B cell (primary cell): ENCODE measurements at regions not wholly inside any gene's neighbourhood (a gene's known extent, or its start where the extent isn't known, plus 50 kb on each side); places are given as distances from the start of the nearest gene placed in this dataset.

Experiments used
- ATAC-seq: fragments of 200-7000 bp; cut with Tn5 transposase; one replicate; pipeline ENCODE4 v1.10.0; 2021; ENCODE audit warnings: low read depth, mild to moderate bottlenecking, moderate number of reproducible peaks, moderate library complexity
- CTCF ChIA-PET: fragments of 350-600 bp; sonication (Branson Sonifier 250); formaldehyde crosslinking; loops from one replicate; lab custom pipeline; 2021; ENCODE audit warnings: antibody characterized with exemption, inconsistent platforms; lab: Charles Lee
- POLR2A ChIA-PET: fragments of 350-600 bp; sonication (Branson Sonifier 250); formaldehyde crosslinking; loops from one replicate; lab custom pipeline; 2021; ENCODE audit warnings: antibody characterized with exemption; lab: Charles Lee
- DNase-seq: peaks from one replicate; pipeline ENCODE4 v3.0.0; 2013
- H2AFZ ChIP-seq: 2 replicates; pipeline ENCODE4 v1.6.1; 2012; ENCODE audit warnings: mild to moderate bottlenecking, low read depth, low read length; ENCODE audit not compliant: insufficient read depth, poor library complexity, severe bottlenecking
- H3K27ac ChIP-seq, 2 donors: 1 replicate in 1 of 2; 2 replicates in 1 of 2; pipeline ENCODE4 v1.5.1; 2012 to 2013; ENCODE audit warnings: low read length in 2 of 2, mild to moderate bottlenecking in 2 of 2, moderate library complexity in 1 of 2
- H3K27me3 ChIP-seq, 4 experiments: fragments of 200-600 bp in 1 of 4; sonication (generic) in 1 of 4; replicated peaks in 1 of 4; 1 replicate in 2 of 4; 2 replicates in 2 of 4; pipeline versions ENCODE4 v1.6.1 to v1.7.0; 2013 to 2016; ENCODE audit warnings: low read length in 3 of 4, mild to moderate bottlenecking in 2 of 4, mixed read lengths in 1 of 4, moderate library complexity in 1 of 4; ENCODE audit not compliant: insufficient read depth in 4 of 4, control insufficient read depth in 3 of 4; ENCODE audit errors: control extremely low read depth in 1 of 4
- H3K36me3 ChIP-seq, 2 experiments: replicated peaks in 1 of 2; 1 replicate in 1 of 2; 2 replicates in 1 of 2; pipeline versions ENCODE4 v1.6.1 to v1.7.1; 2013; ENCODE audit warnings: low read length in 1 of 2; ENCODE audit not compliant: insufficient read depth in 2 of 2, control insufficient read depth in 1 of 2; ENCODE audit errors: control extremely low read depth in 1 of 2, extremely low read depth in 1 of 2
- H3K4me1 ChIP-seq, 2 donors: fragments of 200-600 bp in 1 of 2; sonication (generic) in 1 of 2; 1 replicate in 1 of 2; 2 replicates in 1 of 2; pipeline versions ENCODE4 v1.5.1 to v1.6.1; 2013 to 2017; ENCODE audit warnings: low read length in 2 of 2; ENCODE audit not compliant: control insufficient read depth in 2 of 2, insufficient read depth in 2 of 2
- H3K4me2 ChIP-seq: replicated peaks from 2 replicates; pipeline ENCODE3; 2012; ENCODE audit warnings: mild to moderate bottlenecking, low read depth, low read length; ENCODE audit not compliant: poor library complexity, severe bottlenecking
- H3K4me3 ChIP-seq, 5 experiments: fragments of 200-600 bp in 1 of 5; sonication (generic) in 1 of 5; 1 replicate in 3 of 5; 2 replicates in 2 of 5; pipeline versions ENCODE4 v1.5.1 to v1.7.0; 2011 to 2016; ENCODE audit warnings: low read length in 4 of 5, mild to moderate bottlenecking in 4 of 5, low read depth in 2 of 5, control low read depth in 1 of 5, moderate library complexity in 1 of 5; ENCODE audit not compliant: insufficient read depth in 1 of 5; ENCODE audit errors: control extremely low read depth in 1 of 5, extremely low read depth in 1 of 5
- H3K79me2 ChIP-seq: fragments of 200-600 bp; sonication (generic); one replicate; pipeline ENCODE4 v1.6.0; 2016; ENCODE audit warnings: low read length; ENCODE audit not compliant: control insufficient read depth, insufficient read depth
- H3K9ac ChIP-seq: fragments of 200-600 bp; sonication (generic); 2 replicates; pipeline ENCODE4 v1.6.1; 2017; ENCODE audit warnings: mild to moderate bottlenecking, low read length, moderate library complexity
- H3K9me3 ChIP-seq, 3 donors: one replicate each; pipeline versions ENCODE4 v1.6.1 to v1.7.1; 2013; ENCODE audit warnings: low read length in 2 of 3; ENCODE audit not compliant: control insufficient read depth in 2 of 3, insufficient read depth in 1 of 3; ENCODE audit errors: control extremely low read depth in 1 of 3
- H4K20me1 ChIP-seq: 2 replicates; pipeline ENCODE4 v1.6.0; 2012; ENCODE audit warnings: mild to moderate bottlenecking, low read length; ENCODE audit not compliant: insufficient read depth, control insufficient read depth, poor library complexity, severe bottlenecking
- H3K27ac Mint-ChIP-seq: one replicate; pipeline ENCODE4 v1.8.0; 2021; ENCODE audit warnings: mixed read lengths
- H3K27me3 Mint-ChIP-seq: one replicate; pipeline ENCODE4 v1.8.0; 2021; ENCODE audit warnings: mixed read lengths
- H3K4me1 Mint-ChIP-seq: one replicate; pipeline ENCODE4 v1.8.0; 2021; ENCODE audit warnings: mixed read lengths
- H3K4me3 Mint-ChIP-seq: one replicate; pipeline ENCODE4 v1.8.0; 2021; ENCODE audit warnings: mixed read lengths
- H3K9me3 Mint-ChIP-seq: one replicate; pipeline ENCODE4 v1.8.0; 2022; ENCODE audit warnings: mixed read lengths; ENCODE audit not compliant: insufficient read depth
- EZH2 ChIP-seq: IDR thresholded peaks from 2 replicates; pipeline ENCODE4 v1.6.1; 2012; ENCODE audit warnings: borderline replicate concordance, low read depth, mild to moderate bottlenecking, moderate library complexity, low read length; ENCODE audit not compliant: insufficient read depth, poor library complexity, severe bottlenecking
- WGBS: methylation state at CpG from one replicate; pipeline ENCODE4 v1.1.5; 2013; ENCODE audit warnings: missing lambda C conversion rate; ENCODE audit not compliant: insufficient coverage; 5-methylcytosine and 5-hydroxymethylcytosine counted together
- intact Hi-C: fragments of 100-400 bp; cut with micrococcal nuclease; formaldehyde crosslinking; loops from one replicate; pipeline ENCODE4 v1.10.0; 2022
- TF ChIP-seq, protein P1 (sequence below): fragments of 200-600 bp; IDR thresholded peaks from one replicate; pipeline ENCODE4 v1.8.0; 2022; ENCODE audit warnings: antibody characterized with exemption, mild to moderate bottlenecking

DNA sequence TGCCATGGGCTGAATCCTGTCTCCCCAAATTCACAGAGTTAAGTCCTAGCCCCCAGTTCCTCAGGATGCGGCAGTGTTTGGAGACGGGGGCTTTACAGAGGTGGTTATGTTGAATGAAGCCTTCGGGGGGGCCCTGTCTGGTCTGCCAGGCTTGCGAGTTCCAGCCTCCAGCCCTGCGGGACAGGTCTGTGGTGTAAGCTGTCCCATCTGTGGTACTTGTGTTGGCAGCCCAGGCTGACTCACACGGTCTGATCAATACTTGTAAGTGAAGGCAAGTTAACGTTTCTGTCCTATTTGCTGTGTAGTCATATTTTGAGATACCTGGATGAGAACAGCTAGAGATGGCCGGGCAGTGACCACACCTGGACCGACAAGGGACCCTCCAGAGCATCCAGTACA, 51.8 kb upstream of the GPR31 start:
- H3K36me3 ChIP-seq = no peaks in the 10 kb centered on the region
- no peak overlapping the region for H3K27ac ChIP-seq
- H3K9ac ChIP-seq = no peak overlapping the region
- ChIA-PET POLR2A (no interaction called here), CTCF (no interaction called here)
- Mint-ChIP-seq H3K4me3 (no peak overlapping the region), H3K4me1 (no peaks in the 10 kb centered on the region), H3K27me3 (peaks cover 25% of the 10 kb centered on the region), H3K9me3 (no peaks in the 10 kb centered on the region), H3K27ac (no peak overlapping the region)
- intact Hi-C loops = no loop called here
- no peak for ATAC-seq
- no peak for DNase-seq
- no peak overlapping the region for H3K4me3 ChIP-seq
- H3K4me2 ChIP-seq = no peak overlapping the region
- whole genome bisulfite sequencing = 92% methylated on average over 7 of the region's 9 CpGs
- TF ChIP-seq, protein P1, sequence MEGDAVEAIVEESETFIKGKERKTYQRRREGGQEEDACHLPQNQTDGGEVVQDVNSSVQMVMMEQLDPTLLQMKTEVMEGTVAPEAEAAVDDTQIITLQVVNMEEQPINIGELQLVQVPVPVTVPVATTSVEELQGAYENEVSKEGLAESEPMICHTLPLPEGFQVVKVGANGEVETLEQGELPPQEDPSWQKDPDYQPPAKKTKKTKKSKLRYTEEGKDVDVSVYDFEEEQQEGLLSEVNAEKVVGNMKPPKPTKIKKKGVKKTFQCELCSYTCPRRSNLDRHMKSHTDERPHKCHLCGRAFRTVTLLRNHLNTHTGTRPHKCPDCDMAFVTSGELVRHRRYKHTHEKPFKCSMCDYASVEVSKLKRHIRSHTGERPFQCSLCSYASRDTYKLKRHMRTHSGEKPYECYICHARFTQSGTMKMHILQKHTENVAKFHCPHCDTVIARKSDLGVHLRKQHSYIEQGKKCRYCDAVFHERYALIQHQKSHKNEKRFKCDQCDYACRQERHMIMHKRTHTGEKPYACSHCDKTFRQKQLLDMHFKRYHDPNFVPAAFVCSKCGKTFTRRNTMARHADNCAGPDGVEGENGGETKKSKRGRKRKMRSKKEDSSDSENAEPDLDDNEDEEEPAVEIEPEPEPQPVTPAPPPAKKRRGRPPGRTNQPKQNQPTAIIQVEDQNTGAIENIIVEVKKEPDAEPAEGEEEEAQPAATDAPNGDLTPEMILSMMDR = no peak
- no peak for TF ChIP-seq EZH2
- no peaks in the 10 kb centered on the region for H4K20me1 ChIP-seq
- H3K27me3 ChIP-seq = peaks cover 0 to 4% (median 0%) of the 10 kb centered on the region in 4 experiments
- H2AFZ ChIP-seq = no peak overlapping the region
- no peaks in the 10 kb centered on the region for H3K4me1 ChIP-seq
- no peaks in the 10 kb centered on the region for H3K79me2 ChIP-seq
- no peaks in the 10 kb centered on the region for H3K9me3 ChIP-seq

DNA sequence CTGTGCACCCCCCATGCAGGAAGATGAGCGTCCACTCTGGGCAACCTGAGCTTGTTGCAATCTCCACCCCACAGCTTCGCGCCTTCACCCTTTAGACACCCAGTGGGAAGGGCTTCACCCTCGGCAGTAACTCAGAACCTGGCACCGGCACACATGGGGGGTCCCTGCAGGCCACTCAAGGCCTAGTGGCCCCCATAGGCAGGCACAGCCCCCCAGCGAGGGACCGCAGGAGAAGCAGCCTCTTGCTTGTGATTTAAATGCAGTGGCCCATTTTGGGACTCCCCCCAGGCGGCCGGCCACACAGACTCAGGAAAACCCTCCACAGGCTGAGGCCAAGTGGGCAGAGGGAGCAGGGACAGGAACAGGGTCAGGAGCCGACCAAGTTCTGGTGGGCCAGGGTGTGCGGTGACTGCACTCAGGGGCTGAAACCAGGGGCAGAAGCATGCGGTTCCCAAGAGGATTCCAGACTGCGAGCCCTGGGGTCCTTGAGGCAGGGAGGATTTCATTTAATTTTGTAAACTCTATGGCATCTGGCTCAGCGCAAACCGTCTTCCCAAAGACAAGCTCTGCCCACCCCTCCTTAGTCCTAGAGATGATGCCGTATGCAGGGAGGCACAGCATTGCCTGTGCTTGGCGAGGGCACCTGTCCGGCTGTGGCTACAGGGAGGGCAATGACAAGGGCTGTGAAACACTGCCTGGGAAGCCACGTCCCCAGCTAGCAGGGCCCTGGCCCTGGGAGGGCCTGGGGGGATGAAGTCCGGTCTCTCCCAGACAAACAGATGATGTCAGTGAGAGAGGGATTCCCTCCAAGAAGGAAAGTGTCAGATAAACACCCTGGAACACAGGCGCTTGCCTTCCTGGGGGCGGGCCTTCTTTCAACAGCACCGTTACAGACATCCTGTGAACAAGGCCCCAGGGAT, 52.9 kb upstream of the GPR31 start:
- H3K79me2 ChIP-seq = no peaks in the 10 kb centered on the region
- Mint-ChIP-seq H3K27me3 (peaks cover 22% of the 10 kb centered on the region), H3K9me3 (no peaks in the 10 kb centered on the region), H3K27ac (no peak overlapping the region), H3K4me3 (no peak overlapping the region), H3K4me1 (no peaks in the 10 kb centered on the region)
- H3K36me3 ChIP-seq = no peaks in the 10 kb centered on the region
- POLR2A ChIA-PET = no interaction called here
- DNase-seq (no peak), ATAC-seq (no peak)
- H3K9ac ChIP-seq = no peak overlapping the region
- H3K9me3 ChIP-seq = no peaks in the 10 kb centered on the region
- TF ChIP-seq EZH2 = no peak
- TF ChIP-seq, protein P1 = no peak
- no peaks in the 10 kb centered on the region for H3K4me1 ChIP-seq
- intact Hi-C loops = no loop called here
- no peaks in the 10 kb centered on the region for H4K20me1 ChIP-seq
- no peak overlapping the region for H3K4me2 ChIP-seq
- CTCF ChIA-PET = interaction anchor here (1.1 kb wide), 1 partner anchor 436 kb away, joined by 3 read pairs; no protein-coding TSS in a partner anchor
- peaks cover 0 to 4% (median 0%) of the 10 kb centered on the region in 4 experiments for H3K27me3 ChIP-seq
- 56% methylated on average over 18 of the region's 23 CpGs for WGBS
- H3K4me3 ChIP-seq = no peak overlapping the region
- no peak overlapping the region for H3K27ac ChIP-seq
- H2AFZ ChIP-seq = no peak overlapping the region
